Neural cell (in vitro differentiated cells): ENCODE measurements at regions not wholly inside any gene's neighbourhood (a gene's known extent, or its start where the extent isn't known, plus 50 kb on each side); places are given as distances from the start of the nearest gene placed in this dataset.

ENCODE experiments used
- CTCF ChIP-seq: fragments of 450-650 bp; IDR thresholded peaks from 2 replicates; pipeline ENCODE4 v1.5.1; 2014; ENCODE audit warnings: antibody characterized with exemption, mild to moderate bottlenecking, moderate library complexity; ENCODE audit not compliant: poor library complexity, severe bottlenecking
- EP300 ChIP-seq: fragments of 450-650 bp; conservative IDR thresholded peaks from 2 replicates; pipeline ENCODE4 v1.6.1; 2014; ENCODE audit warnings: antibody characterized with exemption, mild to moderate bottlenecking, moderate library complexity; ENCODE audit not compliant: poor library complexity, severe bottlenecking
- EZH2 ChIP-seq: fragments of 200-600, 300-800 bp; shearing (Covaris generic), sonication (generic); IDR thresholded peaks from 2 replicates; pipeline ENCODE4 v1.6.1; 2014; ENCODE audit warnings: antibody characterized with exemption, low read length, borderline replicate concordance, mild to moderate bottlenecking; ENCODE audit not compliant: insufficient read depth, poor library complexity, severe bottlenecking
- MXI1 ChIP-seq: fragments of 450-650 bp; conservative IDR thresholded peaks from 2 replicates; pipeline ENCODE4 v1.6.1; 2014; ENCODE audit warnings: antibody characterized with exemption, mild to moderate bottlenecking; ENCODE audit not compliant: poor library complexity, severe bottlenecking
- POLR2AphosphoS5 ChIP-seq: IDR thresholded peaks from 2 replicates; pipeline ENCODE4 v1.6.1; 2012
- RAD21 ChIP-seq: fragments of 450-650 bp; conservative IDR thresholded peaks from 2 replicates; pipeline ENCODE4 v1.6.1; 2014; ENCODE audit warnings: antibody characterized with exemption, mild to moderate bottlenecking, moderate library complexity
- REST ChIP-seq: IDR thresholded peaks from 2 replicates; pipeline ENCODE4 v1.6.1; 2012; ENCODE audit warnings: borderline replicate concordance
- SMC3 ChIP-seq: fragments of 450-650 bp; conservative IDR thresholded peaks from 2 replicates; pipeline ENCODE4 v1.6.1; 2014; ENCODE audit warnings: antibody characterized with exemption, mild to moderate bottlenecking, moderate library complexity; ENCODE audit not compliant: poor library complexity
- TAF1 ChIP-seq: IDR thresholded peaks from 2 replicates; pipeline ENCODE4 v1.6.1; 2012; ENCODE audit warnings: low read depth

DNA sequence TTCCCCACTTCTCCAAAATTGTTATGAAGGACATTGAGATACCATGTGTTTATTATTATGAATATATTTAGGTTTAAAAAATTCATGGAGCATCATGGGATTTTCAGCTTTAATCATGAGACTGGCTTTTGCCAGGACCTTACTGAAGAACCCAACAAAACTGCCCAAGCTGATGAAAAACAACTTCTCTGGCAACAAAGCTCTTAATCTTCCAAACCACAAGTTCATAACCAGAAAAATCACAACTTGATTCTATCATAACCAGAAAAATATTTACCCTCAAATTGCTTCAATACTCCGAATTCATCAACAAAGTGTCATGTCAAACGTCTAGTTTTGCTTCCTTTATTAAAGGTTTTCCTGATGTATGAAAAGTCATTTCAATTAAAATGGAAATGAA, 971.8 kb upstream of the ACVR2A start:
- TF ChIP-seq EP300, result no peak
- TF ChIP-seq CTCF, result no peak
- no peak for TF ChIP-seq RAD21
- TF ChIP-seq EZH2, result no peak
- TF ChIP-seq POLR2AphosphoS5, result no peak
- no peak for TF ChIP-seq SMC3
- TF ChIP-seq REST, result no peak
- no peak for TF ChIP-seq MXI1
- no peak for TF ChIP-seq TAF1
